GM12891 (cell line): ENCODE measurements at regions not wholly inside any gene's neighbourhood (a gene's known extent, or its start where the extent isn't known, plus 50 kb on each side); places are given as distances from the start of the nearest gene placed in this dataset.

Source experiments
- PAX5 ChIP-seq: IDR thresholded peaks from 2 replicates; pipeline ENCODE4 v1.6.1; 2011; ENCODE audit warnings: low read length, moderate library complexity, mild to moderate bottlenecking; ENCODE audit not compliant: insufficient read depth, severe bottlenecking
- POLR2A ChIP-seq: IDR thresholded peaks from 2 replicates; pipeline ENCODE4 v1.6.1; 2011; ENCODE audit warnings: low read depth, low read length, control low read depth
- POLR2AphosphoS5 ChIP-seq: IDR thresholded peaks from 2 replicates; pipeline ENCODE4 v1.6.1; 2011; ENCODE audit warnings: low read depth, low read length, control low read depth
- POU2F2 ChIP-seq: IDR thresholded peaks from 2 replicates; pipeline ENCODE4 v1.6.1; 2011; ENCODE audit warnings: low read depth, mild to moderate bottlenecking, control low read depth, low read length, moderate library complexity
- SPI1 ChIP-seq: IDR thresholded peaks from 2 replicates; pipeline ENCODE4 v1.6.1; 2011; ENCODE audit warnings: low read depth, low read length, control low read depth
- TAF1 ChIP-seq: IDR thresholded peaks from 2 replicates; pipeline ENCODE4 v1.6.1; 2011; ENCODE audit warnings: low read depth, low read length, control low read depth

GRCh38 chr5:91491229-91491628 is 108.1 kb upstream of the ARRDC3 start:
- TF ChIP-seq POLR2A (no peak), POLR2AphosphoS5 (no peak), POU2F2 (no peak), SPI1 (no peak), TAF1 (no peak), PAX5 (no peak)
